Endothelial cell of umbilical vein (primary cell): ENCODE measurements at regions not wholly inside any gene's neighbourhood (a gene's known extent, or its start where the extent isn't known, plus 50 kb on each side); places are given as distances from the start of the nearest gene placed in this dataset.

ENCODE experiments used
- BruUV-seq: library from RNA; stranded (reverse); fragments of 400-500 nt; replicated peaks from 2 replicates; lab custom pipeline; 2021; lab: Mats Ljungman, UMichigan
- CTCF ChIA-PET: fragments of 300-600, 350-600 bp; sonication (Branson Sonifier 250); formaldehyde crosslinking; loops from one replicate; lab custom pipeline; 2021; ENCODE audit warnings: antibody characterized with exemption, inconsistent platforms; lab: Charles Lee
- POLR2A ChIA-PET: fragments of 300-600, 350-600 bp; sonication (Branson Sonifier 250); formaldehyde crosslinking; loops from one replicate; lab custom pipeline; 2021; ENCODE audit warnings: antibody characterized with exemption, inconsistent platforms; lab: Charles Lee
- DNase-seq: peaks from one replicate; pipeline ENCODE4 v3.0.0-alpha.2; 2011; ENCODE audit warnings: low read depth, low spot score
- FAIRE-seq: peaks from 2 replicates; lab custom pipeline; 2011; peaks lifted over from hg19 to GRCh38; lab: Jason Lieb, UNC
- H2AFZ ChIP-seq: 2 replicates; pipeline ENCODE4 v1.6.0; 2012; ENCODE audit warnings: low read depth, low read length, control low read depth, inconsistent platforms
- H3K27ac ChIP-seq: 2 replicates; pipeline ENCODE4 v1.5.1; 2011; ENCODE audit warnings: low read depth, mild to moderate bottlenecking, control low read depth, low read length, moderate library complexity; ENCODE audit not compliant: insufficient read depth
- H3K27me3 ChIP-seq, 2 experiments: 2 replicates each; pipeline versions ENCODE4 v1.6.0 to v1.6.1; 2011; ENCODE audit warnings: low read length in 2 of 2, mixed read lengths in 1 of 2; ENCODE audit not compliant: control insufficient read depth in 2 of 2, insufficient read depth in 2 of 2
- H3K36me3 ChIP-seq, 2 experiments: 2 replicates in 1 of 2; 3 replicates in 1 of 2; pipeline ENCODE4 v1.5.1; 2011; ENCODE audit warnings: low read length in 2 of 2, mild to moderate bottlenecking in 1 of 2, moderate library complexity in 1 of 2; ENCODE audit not compliant: control insufficient read depth in 2 of 2, insufficient read depth in 2 of 2; ENCODE audit errors: extremely low read depth in 1 of 2
- H3K4me1 ChIP-seq: 3 replicates; pipeline ENCODE4 v1.5.1; 2011; ENCODE audit warnings: mild to moderate bottlenecking, low read length; ENCODE audit not compliant: control insufficient read depth, insufficient read depth; ENCODE audit errors: extremely low read depth
- H3K4me2 ChIP-seq: 2 replicates; pipeline ENCODE4 v1.6.1; 2011; ENCODE audit warnings: low read length, control low read depth, mixed read lengths; ENCODE audit not compliant: insufficient read depth
- H3K4me3 ChIP-seq, 3 experiments: fragments of 200-600 bp in 1 of 3; sonication (generic), shearing (Covaris generic) in 1 of 3; replicated peaks in 1 of 3; 2 replicates each; pipeline ENCODE4 v1.5.1; 2011 to 2016; ENCODE audit warnings: control low read depth in 3 of 3, low read length in 3 of 3, mild to moderate bottlenecking in 2 of 3, inconsistent platforms in 1 of 3, low read depth in 1 of 3, moderate library complexity in 1 of 3; ENCODE audit not compliant: insufficient read depth in 1 of 3
- H3K79me2 ChIP-seq: 2 replicates; pipeline ENCODE4 v1.6.0; 2012; ENCODE audit warnings: low read length, inconsistent platforms; ENCODE audit not compliant: control insufficient read depth, insufficient read depth
- H3K9ac ChIP-seq: replicated peaks from 2 replicates; pipeline ENCODE3; 2011; ENCODE audit warnings: low read length, control low read depth; ENCODE audit not compliant: insufficient read depth; ENCODE audit errors: extremely low read depth
- H3K9me1 ChIP-seq: replicated peaks from 3 replicates; pipeline ENCODE4 v1.6.0; 2011; ENCODE audit warnings: mild to moderate bottlenecking, low read length; ENCODE audit not compliant: control insufficient read depth, insufficient read depth; ENCODE audit errors: extremely low read depth
- H3K9me3 ChIP-seq: replicated peaks from 2 replicates; pipeline ENCODE4 v1.5.1; 2012; ENCODE audit warnings: low read length, inconsistent platforms; ENCODE audit not compliant: control insufficient read depth, insufficient read depth
- H4K20me1 ChIP-seq: replicated peaks from 2 replicates; pipeline ENCODE3; 2011; ENCODE audit warnings: mild to moderate bottlenecking, low read length; ENCODE audit not compliant: control insufficient read depth, insufficient read depth; ENCODE audit errors: extremely low read depth
- CTCF ChIP-seq, 2 donors: IDR thresholded peaks; 1 replicate in 1 of 2; 2 replicates in 1 of 2; pipeline ENCODE4 v1.5.1; 2011; ENCODE audit warnings: low read length in 2 of 2, mild to moderate bottlenecking in 2 of 2, moderate library complexity in 2 of 2, control low read depth in 1 of 2, inconsistent platforms in 1 of 2, low read depth in 1 of 2; ENCODE audit not compliant: insufficient read depth in 1 of 2; ENCODE audit errors: extremely low read depth in 1 of 2
- EZH2 ChIP-seq: IDR thresholded peaks from 2 replicates; pipeline ENCODE4 v1.6.1; 2012; ENCODE audit warnings: borderline replicate concordance, low read depth, mild to moderate bottlenecking, moderate library complexity, low read length, inconsistent platforms; ENCODE audit not compliant: severe bottlenecking
- FOS ChIP-seq: IDR thresholded peaks from 2 replicates; pipeline ENCODE4 v1.6.1; 2011; ENCODE audit warnings: mild to moderate bottlenecking, low read length, moderate library complexity, borderline replicate concordance; ENCODE audit not compliant: insufficient read depth
- GATA2 ChIP-seq: IDR thresholded peaks from 2 replicates; pipeline ENCODE4 v1.7.0; 2011; ENCODE audit warnings: low read depth, mild to moderate bottlenecking, moderate library complexity, mixed read lengths, low read length; ENCODE audit not compliant: insufficient read length, insufficient read depth
- JUN ChIP-seq: IDR thresholded peaks from 2 replicates; pipeline ENCODE4 v1.6.1; 2011; ENCODE audit warnings: borderline replicate concordance, low read depth; ENCODE audit not compliant: insufficient read length, insufficient read depth
- MAX ChIP-seq: IDR thresholded peaks from 2 replicates; pipeline ENCODE4 v1.6.1; 2011; ENCODE audit not compliant: insufficient read depth, insufficient read length
- MYC ChIP-seq: IDR thresholded peaks from one replicate; pipeline ENCODE4 v1.6.1; 2011; ENCODE audit warnings: mild to moderate bottlenecking, low read depth, low read length
- POLR2A ChIP-seq: IDR thresholded peaks from 2 replicates; pipeline ENCODE4 v1.6.1; 2012; ENCODE audit warnings: low read depth, mild to moderate bottlenecking, control low read depth, low read length
- POLR2AphosphoS5 ChIP-seq: IDR thresholded peaks from 2 replicates; pipeline ENCODE4 v1.6.1; 2012; ENCODE audit warnings: low read depth, mild to moderate bottlenecking, control low read depth, low read length, moderate library complexity; ENCODE audit not compliant: insufficient read depth
- dilution Hi-C: fragments of 300-500 bp; cut with MboI; formaldehyde crosslinking; loops from one replicate; pipeline ENCODE4 v1.15.0; 2019; ENCODE audit warnings: low sequenced_read_pairs; ENCODE audit not compliant: extremely low pct_ligation_motif_present
- intact Hi-C: fragments of 100-400 bp; cut with micrococcal nuclease; formaldehyde crosslinking; loops from one replicate; pipeline ENCODE4 v1.10.0; 2022

- no peaks in the 10 kb centered on the region for H3K79me2 ChIP-seq
- H3K36me3 ChIP-seq, result no peaks in the 10 kb centered on the region
- POLR2A ChIA-PET, result no interaction called here
- H3K9me1 ChIP-seq, result no peaks in the 10 kb centered on the region
- no peak overlapping the region for H3K4me3 ChIP-seq
- TF ChIP-seq POLR2A, result no peak
- no peak for TF ChIP-seq FOS
- no peak for TF ChIP-seq GATA2
- TF ChIP-seq MYC, result no peak
- no peak for TF ChIP-seq CTCF (IDR thresholded peaks at IDR 0.05; ENCODE audit: extremely low read depth in 1 of 2, insufficient read depth in 1 of 2, low read depth in 1 of 2, low read length in 2 of 2)
- no peak for TF ChIP-seq MAX
- no peak for TF ChIP-seq EZH2
- no peak for TF ChIP-seq POLR2AphosphoS5
- TF ChIP-seq JUN, result no peak
- no peaks in the 10 kb centered on the region for H4K20me1 ChIP-seq
- no peak for DNase-seq
- no peak overlapping the region for H2AFZ ChIP-seq
- H3K9ac ChIP-seq, result no peak overlapping the region
- intact Hi-C loops (no loop called here), dilution Hi-C loops (no loop called here)
- BruUV-seq, result no TSS peak
- no peak for FAIRE-seq
- H3K27ac ChIP-seq, result no peak overlapping the region
- no peak overlapping the region for H3K4me2 ChIP-seq
- H3K4me1 ChIP-seq, result peaks cover 9% of the 10 kb centered on the region
- H3K9me3 ChIP-seq, result no peaks in the 10 kb centered on the region
- CTCF ChIA-PET, result no interaction called here
- peaks cover 0 to 5% of the 10 kb centered on the region in 2 experiments for H3K27me3 ChIP-seq
Measured at GRCh38 chr2:152825834-152826233, 107.4 kb downstream of the ARL6IP6 start.
